Left lung (tissue), 4 donors: ENCODE measurements at regions not wholly inside any gene's neighbourhood (a gene's known extent, or its start where the extent isn't known, plus 50 kb on each side); places are given as distances from the start of the nearest gene placed in this dataset.
A peak's percentile ranks its signal among the peaks of the same experiment; 100 is the strongest.
"Not testable (repeated sequence)": the region's sequence is repeated elsewhere in the genome, so short reads cannot be mapped to it uniquely, and the experiment has no call there.

Experiments
- ATAC-seq: fragments of 200-7000 bp; cut with Tn5 transposase; one replicate; pipeline ENCODE4 v1.9.1; 2020; ENCODE audit warnings: moderate library complexity
- DNase-seq, 4 donors: peaks; one replicate each; pipeline ENCODE4 v3.0.0-alpha.2; 2013 to 2020
- H3K27ac ChIP-seq, 2 donors: fragments of 200-600 bp; sonication (generic) in 1 of 2; one replicate each; pipeline versions ENCODE4 v1.5.0 to v1.8.0; 2020 to 2021
- H3K27me3 ChIP-seq, 2 donors: fragments of 200-600 bp; sonication (generic) in 1 of 2; one replicate each; pipeline versions ENCODE4 v1.5.0 to v1.8.0; 2020 to 2021
- H3K36me3 ChIP-seq, 2 donors: fragments of 200-600 bp; sonication (generic) in 1 of 2; one replicate each; pipeline versions ENCODE4 v1.5.0 to v1.8.0; 2020 to 2021
- H3K4me1 ChIP-seq, 2 donors: fragments of 200-600 bp; one replicate each; pipeline ENCODE4 v1.8.0; 2021
- H3K4me3 ChIP-seq, 2 donors: fragments of 200-600 bp; sonication (generic) in 1 of 2; one replicate each; pipeline versions ENCODE4 v1.5.0 to v1.8.0; 2020 to 2021; ENCODE audit warnings: mild to moderate bottlenecking in 1 of 2
- H3K9me3 ChIP-seq, 2 donors: fragments of 200-600 bp; sonication (generic) in 1 of 2; one replicate each; pipeline versions ENCODE4 v1.5.0 to v1.8.0; 2020 to 2021
- intact Hi-C, 2 donors: fragments of 100-400 bp; cut with DNase I; formaldehyde crosslinking; loops; one replicate each; pipeline versions ENCODE4 v1.11.2 to v1.14.2; 2022
- TF ChIP-seq, protein P1 (sequence below), 2 donors: fragments of 200-600 bp; sonication (generic) in 1 of 2; IDR thresholded peaks; one replicate each; pipeline versions ENCODE4 v1.5.0 to v1.8.0; 2021; ENCODE audit warnings: antibody characterized with exemption in 2 of 2
- donor health status: DM: no; HTN: yes; CAD: no.
- donor health status: DM: no; HTN: no; CAD: no.

DNA sequence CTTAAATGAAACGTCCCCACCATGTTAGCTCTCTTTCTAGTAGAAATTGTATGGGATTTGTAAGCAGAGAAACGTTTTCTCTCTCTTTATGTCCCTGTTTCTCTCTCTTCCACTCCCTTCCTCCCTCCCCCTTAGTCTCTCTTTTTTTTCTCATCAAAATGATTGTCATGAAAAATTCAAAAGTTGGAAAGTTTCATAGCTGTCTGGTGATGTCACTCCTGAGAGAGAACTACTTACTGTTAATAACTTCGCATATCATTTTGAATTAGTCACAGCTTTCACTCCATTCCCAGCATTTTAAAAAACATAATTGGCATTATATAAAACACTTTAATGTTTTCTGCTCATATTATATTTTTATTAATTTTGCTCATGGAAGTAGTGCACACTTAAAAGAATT, 331.1 kb downstream of the C3orf38 start:
- no peak overlapping the region for H3K4me3 ChIP-seq
- no peaks in the 10 kb centered on the region for H3K9me3 ChIP-seq
- H3K27me3 ChIP-seq = no peaks in the 10 kb centered on the region
- no peak overlapping the region for H3K27ac ChIP-seq
- H3K4me1 ChIP-seq = no peaks in the 10 kb centered on the region
- intact Hi-C loops = no loop called here
- H3K36me3 ChIP-seq = no peaks in the 10 kb centered on the region
- TF ChIP-seq, protein P1, sequence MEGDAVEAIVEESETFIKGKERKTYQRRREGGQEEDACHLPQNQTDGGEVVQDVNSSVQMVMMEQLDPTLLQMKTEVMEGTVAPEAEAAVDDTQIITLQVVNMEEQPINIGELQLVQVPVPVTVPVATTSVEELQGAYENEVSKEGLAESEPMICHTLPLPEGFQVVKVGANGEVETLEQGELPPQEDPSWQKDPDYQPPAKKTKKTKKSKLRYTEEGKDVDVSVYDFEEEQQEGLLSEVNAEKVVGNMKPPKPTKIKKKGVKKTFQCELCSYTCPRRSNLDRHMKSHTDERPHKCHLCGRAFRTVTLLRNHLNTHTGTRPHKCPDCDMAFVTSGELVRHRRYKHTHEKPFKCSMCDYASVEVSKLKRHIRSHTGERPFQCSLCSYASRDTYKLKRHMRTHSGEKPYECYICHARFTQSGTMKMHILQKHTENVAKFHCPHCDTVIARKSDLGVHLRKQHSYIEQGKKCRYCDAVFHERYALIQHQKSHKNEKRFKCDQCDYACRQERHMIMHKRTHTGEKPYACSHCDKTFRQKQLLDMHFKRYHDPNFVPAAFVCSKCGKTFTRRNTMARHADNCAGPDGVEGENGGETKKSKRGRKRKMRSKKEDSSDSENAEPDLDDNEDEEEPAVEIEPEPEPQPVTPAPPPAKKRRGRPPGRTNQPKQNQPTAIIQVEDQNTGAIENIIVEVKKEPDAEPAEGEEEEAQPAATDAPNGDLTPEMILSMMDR (IDR thresholded peaks at IDR 0.05) = no peak
- ATAC-seq (no peak), DNase-seq (no peak)

DNA sequence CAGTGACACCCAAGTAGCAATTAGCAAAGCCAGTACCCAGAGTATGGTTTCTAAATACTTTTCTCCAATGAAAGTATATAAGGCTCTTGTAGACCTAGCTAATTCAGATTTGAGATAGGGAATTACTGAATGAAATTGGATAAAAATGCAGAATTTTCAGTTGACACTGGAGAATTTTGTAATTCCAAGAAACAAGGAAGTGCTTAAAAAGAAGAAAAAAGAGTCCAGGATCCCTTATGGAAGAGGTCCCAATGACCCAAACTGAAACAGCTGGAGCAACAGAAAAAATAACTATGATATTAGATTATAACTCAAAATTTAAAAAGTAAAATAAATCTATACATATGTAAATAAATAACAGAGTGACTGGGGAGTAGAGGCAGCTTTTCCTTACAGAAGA, 335.2 kb downstream of the C3orf38 start:
- Histone ChIP-seq H3K27me3 (no peaks in the 10 kb centered on the region), H3K4me1 (no peaks in the 10 kb centered on the region), H3K4me3 (no peak overlapping the region), H3K27ac (no peak overlapping the region), H3K9me3 (no peaks in the 10 kb centered on the region), H3K36me3 (no peaks in the 10 kb centered on the region)
- DNase-seq (no peak), ATAC-seq (no peak)
- intact Hi-C loops = no loop called here
- TF ChIP-seq, protein P1 (IDR thresholded peaks at IDR 0.05) = no peak

DNA sequence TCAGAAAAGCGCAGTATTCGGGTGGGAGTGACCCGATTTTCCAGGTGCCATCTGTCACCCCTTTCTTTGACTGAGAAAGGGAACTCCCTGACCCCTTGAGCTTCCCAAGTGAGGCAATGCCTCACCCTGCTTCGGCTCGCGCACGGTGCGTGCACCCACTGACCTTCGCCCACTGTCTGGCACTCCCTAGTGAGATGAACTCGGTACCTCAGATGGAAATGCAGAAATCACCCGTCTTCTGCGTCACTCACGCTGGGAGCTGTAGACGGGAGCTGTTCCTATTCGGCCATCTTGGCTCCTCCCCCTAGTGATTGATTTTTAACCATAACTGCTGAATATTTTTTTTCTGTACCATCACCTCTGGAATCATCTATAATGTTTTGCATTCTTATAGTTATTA, 359.1 kb downstream of the C3orf38 start:
- H3K4me3 ChIP-seq, ATAC-seq, H3K27ac ChIP-seq, H3K36me3 ChIP-seq, intact Hi-C loops, H3K4me1 ChIP-seq, H3K27me3 ChIP-seq: not testable (repeated sequence)
- DNase-seq = peak in 1 of 4 donors; percentile 33
- H3K9me3 ChIP-seq = peaks cover 0 to 18% of the 10 kb centered on the region in 2 donors

DNA sequence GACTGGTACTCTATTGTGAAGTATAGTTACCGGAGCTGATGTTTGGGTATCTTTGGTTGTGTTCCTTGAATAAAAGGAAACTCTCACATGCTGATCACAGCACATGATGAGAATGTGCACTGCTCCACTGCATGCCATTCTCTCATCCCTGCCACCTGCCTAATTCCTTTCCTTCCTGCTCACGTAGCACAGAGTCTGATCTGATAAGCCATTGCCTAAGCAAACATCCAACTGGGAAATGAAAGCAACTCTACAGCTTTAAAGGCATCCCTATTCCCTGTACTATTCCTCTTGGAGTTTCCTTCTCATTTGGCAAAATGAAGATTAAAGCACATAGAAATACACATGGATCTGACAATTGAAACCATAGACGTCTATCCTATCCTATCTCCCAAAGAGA, 359.8 kb downstream of the C3orf38 start:
- ATAC-seq = no peak
- TF ChIP-seq, protein P1 (IDR thresholded peaks at IDR 0.05) = no peak

DNA sequence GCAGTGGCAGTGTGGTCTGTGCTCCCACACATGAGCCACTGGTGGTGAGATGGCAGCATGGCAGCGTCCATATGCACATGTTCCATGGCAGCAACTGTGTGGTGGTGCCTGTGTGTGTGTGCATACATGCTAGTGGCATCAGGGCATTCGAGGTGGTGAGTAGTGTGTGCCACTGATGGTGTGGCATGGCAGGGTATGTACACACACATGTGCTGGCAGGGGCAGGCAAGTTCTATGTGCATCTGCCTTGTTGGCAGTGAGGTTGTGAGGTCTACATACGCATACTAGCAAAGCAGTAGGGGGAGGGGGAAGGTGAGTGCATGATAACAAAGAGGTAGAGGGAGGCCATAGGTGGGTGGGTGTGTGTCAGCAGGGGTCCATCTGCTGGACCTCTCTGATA, 378.7 kb downstream of the C3orf38 start:
- Histone ChIP-seq H3K27ac (no peak overlapping the region), H3K27me3 (no peaks in the 10 kb centered on the region), H3K4me1 (no peaks in the 10 kb centered on the region), H3K9me3 (peaks cover 0 to 6% of the 10 kb centered on the region in 2 donors), H3K4me3 (no peak overlapping the region), H3K36me3 (no peaks in the 10 kb centered on the region)
- intact Hi-C loops = no loop called here
- DNase-seq = no peak
- no peak for ATAC-seq
- TF ChIP-seq, protein P1 (IDR thresholded peaks at IDR 0.05) = no peak

More for the DNA sequence above, 359.8 kb downstream of the C3orf38 start:
- H3K27me3 ChIP-seq = no peaks in the 10 kb centered on the region
- H3K36me3 ChIP-seq = no peaks in the 10 kb centered on the region
- intact Hi-C loops = no loop called here
- H3K9me3 ChIP-seq = peaks cover 0 to 18% of the 10 kb centered on the region in 2 donors
- H3K4me3 ChIP-seq = no peak overlapping the region
- H3K4me1 ChIP-seq = no peaks in the 10 kb centered on the region
- DNase-seq = no peak
- H3K27ac ChIP-seq = no peak overlapping the region

DNA sequence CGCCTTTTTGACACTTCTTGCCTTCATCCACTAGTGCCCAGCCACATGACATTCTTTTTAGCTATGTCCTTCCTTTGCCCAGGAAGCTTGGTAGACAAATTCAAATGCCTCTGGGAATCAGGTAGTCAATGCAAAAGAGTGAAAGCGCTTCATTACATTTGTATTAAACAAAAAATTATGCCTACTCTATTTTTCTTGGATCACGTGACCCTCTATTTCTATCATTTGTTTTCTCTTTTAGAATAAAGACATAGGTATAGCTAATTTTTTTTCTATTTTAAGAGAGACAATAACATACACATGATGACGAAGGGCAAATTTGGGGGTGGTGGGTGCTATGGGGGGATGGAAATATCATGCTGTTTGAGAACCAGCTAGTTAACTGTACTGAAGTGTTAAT, 384.8 kb downstream of the C3orf38 start:
- DNase-seq = no peak
- TF ChIP-seq, protein P1 (IDR thresholded peaks at IDR 0.05) = no peak

More for the DNA sequence above, 384.8 kb downstream of the C3orf38 start:
- intact Hi-C loops = no loop called here
- H3K36me3 ChIP-seq = no peaks in the 10 kb centered on the region
- no peaks in the 10 kb centered on the region for H3K9me3 ChIP-seq
- no peaks in the 10 kb centered on the region for H3K4me1 ChIP-seq
- H3K4me3 ChIP-seq = no peak overlapping the region
- H3K27ac ChIP-seq = no peak overlapping the region
- ATAC-seq = no peak
- H3K27me3 ChIP-seq = no peaks in the 10 kb centered on the region
